ENCODE measurements at regions not wholly inside any gene's neighbourhood (a gene's known extent, or its start where the extent isn't known, plus 50 kb on each side); places are given as distances from the start of the nearest gene placed in this dataset.

DNA sequence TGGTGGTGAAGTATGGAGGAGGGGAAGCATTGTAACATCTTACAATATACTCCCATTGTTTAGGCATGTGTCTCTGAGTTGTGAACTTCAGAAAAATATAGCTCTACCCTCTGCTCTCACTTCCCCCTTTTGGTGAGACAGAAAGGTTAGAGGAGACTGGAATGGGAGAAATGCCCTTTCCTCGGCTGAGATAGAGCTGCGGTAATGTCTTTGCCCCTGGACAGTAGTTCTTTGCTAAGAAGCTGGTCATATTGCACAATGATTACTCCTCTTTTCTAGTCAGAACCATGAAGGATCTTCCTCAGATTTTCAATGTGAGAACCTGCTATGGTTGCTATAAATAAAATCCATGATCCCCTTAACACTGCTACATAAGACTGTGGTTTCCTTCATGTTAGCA lies 171.0 kb downstream of the SEM1 start:
- TF ChIP-seq POLR2A (IDR thresholded peaks at IDR 0.05; ENCODE audit: borderline replicate concordance, extremely low read depth, insufficient read depth, insufficient read length), result no peak
- no peak for TF ChIP-seq YY1 (IDR thresholded peaks at IDR 0.05; ENCODE audit: extremely low read depth, insufficient replicate concordance, low read depth, low read length)
- no peak for TF ChIP-seq RAD21 (IDR thresholded peaks at IDR 0.05; ENCODE audit: low read depth)
- TF ChIP-seq, protein P1, sequence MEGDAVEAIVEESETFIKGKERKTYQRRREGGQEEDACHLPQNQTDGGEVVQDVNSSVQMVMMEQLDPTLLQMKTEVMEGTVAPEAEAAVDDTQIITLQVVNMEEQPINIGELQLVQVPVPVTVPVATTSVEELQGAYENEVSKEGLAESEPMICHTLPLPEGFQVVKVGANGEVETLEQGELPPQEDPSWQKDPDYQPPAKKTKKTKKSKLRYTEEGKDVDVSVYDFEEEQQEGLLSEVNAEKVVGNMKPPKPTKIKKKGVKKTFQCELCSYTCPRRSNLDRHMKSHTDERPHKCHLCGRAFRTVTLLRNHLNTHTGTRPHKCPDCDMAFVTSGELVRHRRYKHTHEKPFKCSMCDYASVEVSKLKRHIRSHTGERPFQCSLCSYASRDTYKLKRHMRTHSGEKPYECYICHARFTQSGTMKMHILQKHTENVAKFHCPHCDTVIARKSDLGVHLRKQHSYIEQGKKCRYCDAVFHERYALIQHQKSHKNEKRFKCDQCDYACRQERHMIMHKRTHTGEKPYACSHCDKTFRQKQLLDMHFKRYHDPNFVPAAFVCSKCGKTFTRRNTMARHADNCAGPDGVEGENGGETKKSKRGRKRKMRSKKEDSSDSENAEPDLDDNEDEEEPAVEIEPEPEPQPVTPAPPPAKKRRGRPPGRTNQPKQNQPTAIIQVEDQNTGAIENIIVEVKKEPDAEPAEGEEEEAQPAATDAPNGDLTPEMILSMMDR (IDR thresholded peaks at IDR 0.05 in 2 of 3, conservative IDR thresholded peaks at IDR 0.05 in 1 of 3; ENCODE audit: borderline replicate concordance in 1 of 3, insufficient read depth in 1 of 3, low read depth in 2 of 3, low read length in 2 of 3), result no peak
- TF ChIP-seq REST (IDR thresholded peaks at IDR 0.05; ENCODE audit: low read depth), result no peak
- TF ChIP-seq, protein P2, sequence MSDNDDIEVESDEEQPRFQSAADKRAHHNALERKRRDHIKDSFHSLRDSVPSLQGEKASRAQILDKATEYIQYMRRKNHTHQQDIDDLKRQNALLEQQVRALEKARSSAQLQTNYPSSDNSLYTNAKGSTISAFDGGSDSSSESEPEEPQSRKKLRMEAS (IDR thresholded peaks at IDR 0.05), result no peak

Data from HCT116 (cell line).